SU-DHL-6 (cell line): ENCODE measurements at regions not wholly inside any gene's neighbourhood (a gene's known extent, or its start where the extent isn't known, plus 50 kb on each side); places are given as distances from the start of the nearest gene placed in this dataset.

ENCODE experiments used
- H2AFZ ChIP-seq: fragments of 200-600 bp; sonication (generic); 2 replicates; pipeline ENCODE4 v1.6.1; 2014; ENCODE audit warnings: low read depth, mild to moderate bottlenecking, moderate library complexity, mixed read lengths, antibody characterized with exemption, low read length; ENCODE audit not compliant: severe bottlenecking
- H3F3A ChIP-seq: fragments of 200-600 bp; shearing (Covaris generic); 2 replicates; pipeline ENCODE4 v1.6.0; 2016; ENCODE audit warnings: antibody characterized with exemption, mild to moderate bottlenecking; ENCODE audit not compliant: insufficient read depth
- H3K27ac ChIP-seq: fragments of 200-600 bp; sonication (generic); 2 replicates; pipeline ENCODE4 v1.5.1; 2016; ENCODE audit warnings: low read depth, mild to moderate bottlenecking, low read length, moderate library complexity, mixed read lengths
- H3K27me3 ChIP-seq: fragments of 200-600 bp; sonication (generic), shearing (Covaris generic); 2 replicates; pipeline ENCODE4 v1.6.0; 2014; ENCODE audit warnings: mild to moderate bottlenecking, low read length
- H3K36me3 ChIP-seq: fragments of 200-600 bp; sonication (generic); 2 replicates; pipeline ENCODE4 v1.6.1; 2014; ENCODE audit warnings: mild to moderate bottlenecking, low read length, mixed read lengths
- H3K4me2 ChIP-seq: fragments of 300-600, 200-600 bp; shearing (Covaris generic), sonication (generic); 2 replicates; pipeline ENCODE4 v1.6.0; 2014; ENCODE audit warnings: low read length, low read depth, mild to moderate bottlenecking; ENCODE audit not compliant: poor library complexity, severe bottlenecking
- H3K4me3 ChIP-seq: fragments of 200-600 bp; sonication (generic); 2 replicates; pipeline ENCODE4 v1.5.1; 2014; ENCODE audit warnings: antibody characterized with exemption, low read length, mild to moderate bottlenecking, mixed read lengths; ENCODE audit not compliant: insufficient read depth, poor library complexity, severe bottlenecking
- H3K79me2 ChIP-seq: fragments of 200-600 bp; sonication (generic); 2 replicates; pipeline ENCODE4 v1.6.1; 2014; ENCODE audit warnings: mild to moderate bottlenecking, low read length, moderate library complexity; ENCODE audit not compliant: insufficient read depth
- H3K9ac ChIP-seq: fragments of 200-600 bp; sonication (generic); 2 replicates; pipeline ENCODE4 v1.7.0; 2014; ENCODE audit warnings: mild to moderate bottlenecking, low read length
- H3K9me2 ChIP-seq: fragments of 200-600 bp; sonication (generic); replicated peaks from 2 replicates; pipeline ENCODE4 v1.6.1; 2014; ENCODE audit warnings: low read length; ENCODE audit not compliant: insufficient read depth
- H3K9me3 ChIP-seq: fragments of 200-600 bp; sonication (generic); 2 replicates; pipeline ENCODE4 v1.6.1; 2014; ENCODE audit warnings: low read length, mixed read lengths; ENCODE audit not compliant: insufficient read depth
- H4K20me1 ChIP-seq: fragments of 200-600 bp; sonication (generic); 2 replicates; pipeline ENCODE4 v1.6.1; 2014; ENCODE audit warnings: low read depth, mild to moderate bottlenecking, antibody characterized with exemption, low read length, moderate library complexity, mixed read lengths
- CTCF ChIP-seq: fragments of 200-600 bp; sonication (generic); IDR thresholded peaks from one replicate; pipeline ENCODE4 v1.5.1; 2017; ENCODE audit warnings: antibody characterized with exemption, mild to moderate bottlenecking, low read length, moderate library complexity; ENCODE audit not compliant: insufficient read depth, poor library complexity, severe bottlenecking
- EZH2phosphoT487 ChIP-seq: fragments of 200-600 bp; sonication (generic), shearing (Covaris generic); conservative IDR thresholded peaks from 2 replicates; pipeline ENCODE4 v1.6.1; 2018; ENCODE audit warnings: mild to moderate bottlenecking, antibody characterized with exemption, low read length, moderate library complexity, mixed read lengths

- Histone ChIP-seq H3K36me3 (no peaks in the 10 kb centered on the region), H3K4me2 (no peak overlapping the region), H2AFZ (no peak overlapping the region), H3K9ac (no peak overlapping the region), H3K9me3 (no peaks in the 10 kb centered on the region), H3K27me3 (no peaks in the 10 kb centered on the region), H3K9me2 (no peaks in the 10 kb centered on the region), H3K4me3 (no peak overlapping the region), H4K20me1 (no peaks in the 10 kb centered on the region), H3F3A (no peaks in the 10 kb centered on the region), H3K27ac (no peak overlapping the region), H3K79me2 (no peaks in the 10 kb centered on the region)
- TF ChIP-seq EZH2phosphoT487: no peak
- TF ChIP-seq CTCF: no peak
Measured at GRCh38 chr13:104967376-104967775, 1568.1 kb downstream of the EFNB2 start.

DNA sequence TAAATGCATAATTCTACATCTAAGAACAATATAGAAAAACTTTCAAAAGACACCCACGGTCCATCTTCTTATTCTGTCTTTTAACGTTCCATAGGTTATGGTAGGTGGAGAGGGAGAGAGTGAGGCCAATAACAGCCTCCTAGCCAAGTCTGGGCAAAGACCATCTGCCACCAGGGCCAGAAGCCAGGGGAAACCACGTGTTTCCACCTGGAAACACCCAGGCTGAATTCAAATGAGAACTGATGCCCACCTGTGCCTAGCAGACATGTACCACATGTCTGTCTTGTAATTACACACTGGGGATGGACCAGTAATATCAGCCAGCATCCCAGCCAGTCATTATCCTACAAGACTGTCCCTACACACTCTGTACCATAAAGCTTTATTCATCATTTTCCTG is 1573.1 kb downstream of the EFNB2 start:
- H3K27ac ChIP-seq: no peak overlapping the region
- no peak overlapping the region for H2AFZ ChIP-seq
- TF ChIP-seq EZH2phosphoT487 (no peak), CTCF (no peak)
- H3K79me2 ChIP-seq: no peaks in the 10 kb centered on the region
- H3K9me2 ChIP-seq: no peaks in the 10 kb centered on the region
- H3K9ac ChIP-seq: no peak overlapping the region
- no peaks in the 10 kb centered on the region for H3K27me3 ChIP-seq
- H4K20me1 ChIP-seq: no peaks in the 10 kb centered on the region
- no peak overlapping the region for H3K4me2 ChIP-seq
- H3K9me3 ChIP-seq: no peaks in the 10 kb centered on the region
- H3F3A ChIP-seq: no peaks in the 10 kb centered on the region
- no peak overlapping the region for H3K4me3 ChIP-seq
- H3K36me3 ChIP-seq: no peaks in the 10 kb centered on the region

GRCh38 chr13:104961246-104961645 is 1574.2 kb downstream of the EFNB2 start:
- Histone ChIP-seq H3K27me3 (no peaks in the 10 kb centered on the region), H3K27ac (no peak overlapping the region), H3K9ac (no peak overlapping the region), H3K36me3 (no peaks in the 10 kb centered on the region), H3K4me3 (no peak overlapping the region), H3F3A (no peaks in the 10 kb centered on the region), H3K79me2 (no peaks in the 10 kb centered on the region), H3K9me2 (no peaks in the 10 kb centered on the region), H3K9me3 (no peaks in the 10 kb centered on the region), H3K4me2 (no peak overlapping the region), H2AFZ (no peak overlapping the region), H4K20me1 (no peaks in the 10 kb centered on the region)
- no peak for TF ChIP-seq CTCF
- no peak for TF ChIP-seq EZH2phosphoT487

DNA sequence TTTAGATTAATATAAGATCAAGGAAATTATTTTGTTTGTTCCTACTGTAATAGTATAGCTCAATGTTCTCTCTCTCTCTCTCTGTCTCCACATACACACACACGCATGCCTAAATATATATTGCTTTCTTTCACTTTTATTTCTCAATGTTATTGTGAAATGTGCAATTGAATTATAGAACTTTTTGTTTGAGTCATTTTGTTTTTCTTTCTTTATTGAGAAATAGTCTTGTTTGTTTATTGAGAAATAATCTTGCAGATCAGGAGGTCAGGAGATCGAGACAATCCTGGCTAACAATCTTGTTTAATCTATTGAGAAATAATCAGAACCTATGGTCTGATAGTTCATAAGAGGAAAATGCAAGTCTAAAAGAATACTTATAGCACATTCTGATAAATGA is 1581.3 kb downstream of the EFNB2 start:
- no peaks in the 10 kb centered on the region for H3K9me3 ChIP-seq
- TF ChIP-seq EZH2phosphoT487 (no peak), CTCF (no peak)
- no peaks in the 10 kb centered on the region for H3F3A ChIP-seq

More for the DNA sequence above, 1581.3 kb downstream of the EFNB2 start:
- Histone ChIP-seq H3K36me3 (no peaks in the 10 kb centered on the region), H3K9me2 (no peaks in the 10 kb centered on the region), H3K9ac (no peak overlapping the region), H3K27ac (no peak overlapping the region), H2AFZ (no peak overlapping the region), H3K79me2 (no peaks in the 10 kb centered on the region), H3K4me2 (no peak overlapping the region), H3K4me3 (no peak overlapping the region), H3K27me3 (no peaks in the 10 kb centered on the region), H4K20me1 (no peaks in the 10 kb centered on the region)
